GM23338 (cell line): ENCODE measurements at regions not wholly inside any gene's neighbourhood (a gene's known extent, or its start where the extent isn't known, plus 50 kb on each side); places are given as distances from the start of the nearest gene placed in this dataset.

Experiments used
- EZH2 ChIP-seq: fragments of 200-600 bp; sonication (generic); IDR thresholded peaks from one replicate; pipeline ENCODE4 v1.8.0; 2017; ENCODE audit warnings: antibody characterized with exemption, mild to moderate bottlenecking, low read depth; ENCODE audit not compliant: unreplicated experiment
- JUNB ChIP-seq: IDR thresholded peaks from one replicate; pipeline ENCODE4 v1.6.1; 2016; ENCODE audit warnings: antibody characterized with exemption; ENCODE audit not compliant: unreplicated experiment
- NANOG ChIP-seq: IDR thresholded peaks from 2 replicates; pipeline ENCODE4 v1.6.1; 2016; ENCODE audit warnings: antibody characterized with exemption, borderline replicate concordance
- POLR2AphosphoS5 ChIP-seq: IDR thresholded peaks from 2 replicates; pipeline ENCODE4 v1.6.1; 2016; ENCODE audit warnings: antibody characterized with exemption, low read depth
- STAT1 ChIP-seq: IDR thresholded peaks from one replicate; pipeline ENCODE4 v1.6.1; 2016; ENCODE audit warnings: antibody characterized with exemption; ENCODE audit not compliant: unreplicated experiment
- TF ChIP-seq, protein P1 (sequence below), 2 experiments: fragments of 200-600 bp in 1 of 2; sonication (generic) in 1 of 2; conservative IDR thresholded peaks; 2 replicates each; pipeline versions ENCODE4 v1.5.1 to v1.6.1; 2016 to 2017; ENCODE audit warnings: antibody characterized with exemption in 2 of 2, low read depth in 2 of 2, mild to moderate bottlenecking in 2 of 2, moderate library complexity in 1 of 2
- TF ChIP-seq, protein P2 (sequence below): IDR thresholded peaks from one replicate; pipeline ENCODE4 v1.6.1; 2018; ENCODE audit warnings: antibody characterized with exemption; ENCODE audit not compliant: unreplicated experiment
- TF ChIP-seq, protein P3 (sequence below): fragments of 250-450 bp; sonication (Bioruptor Pico); IDR thresholded peaks from 2 replicates; pipeline ENCODE4 v1.5.0; 2020; ENCODE audit warnings: mild to moderate bottlenecking, moderate library complexity

DNA sequence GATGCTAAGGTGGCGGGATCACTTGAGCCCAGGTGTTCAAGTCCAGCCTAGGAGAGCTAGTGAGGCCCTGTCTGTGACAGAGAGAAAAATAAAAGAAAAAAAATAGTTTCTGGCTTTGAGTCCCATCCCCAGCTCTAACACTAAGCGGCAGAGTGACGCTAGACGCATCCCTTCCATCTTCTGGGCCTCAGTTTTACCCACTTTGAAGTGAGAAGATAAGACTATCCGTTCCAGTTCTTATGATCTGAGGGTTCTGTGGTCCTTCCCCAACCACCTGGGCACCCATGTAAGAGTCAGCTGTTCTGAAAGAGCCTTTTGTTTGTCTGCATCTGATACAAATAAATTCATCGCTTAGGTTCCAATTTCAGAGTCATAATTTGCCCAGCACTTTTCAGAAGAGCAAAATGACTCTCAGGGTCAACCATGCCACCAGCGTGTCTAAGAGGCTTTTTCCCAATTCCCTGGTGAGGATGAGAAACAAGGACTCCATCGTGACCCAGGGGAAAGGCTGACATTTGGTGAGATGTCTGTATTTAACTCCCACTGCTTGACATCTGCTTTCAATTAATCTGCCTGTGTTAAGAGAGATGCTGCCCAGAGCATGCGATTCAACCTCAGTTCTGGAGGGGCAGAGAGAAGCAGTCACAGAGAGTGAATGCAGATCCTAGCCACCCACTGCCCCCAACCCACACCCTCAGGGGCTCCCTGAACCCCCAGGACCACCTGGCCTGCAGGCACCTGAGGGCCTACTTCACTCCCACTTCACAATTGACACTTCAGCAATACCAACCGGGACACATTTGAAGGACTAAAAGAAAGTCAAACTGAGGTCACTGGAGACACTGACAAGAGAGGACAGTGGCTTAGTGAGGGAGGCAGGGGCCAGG, 131.6 kb upstream of the TOP1 start:
- TF ChIP-seq, protein P1, sequence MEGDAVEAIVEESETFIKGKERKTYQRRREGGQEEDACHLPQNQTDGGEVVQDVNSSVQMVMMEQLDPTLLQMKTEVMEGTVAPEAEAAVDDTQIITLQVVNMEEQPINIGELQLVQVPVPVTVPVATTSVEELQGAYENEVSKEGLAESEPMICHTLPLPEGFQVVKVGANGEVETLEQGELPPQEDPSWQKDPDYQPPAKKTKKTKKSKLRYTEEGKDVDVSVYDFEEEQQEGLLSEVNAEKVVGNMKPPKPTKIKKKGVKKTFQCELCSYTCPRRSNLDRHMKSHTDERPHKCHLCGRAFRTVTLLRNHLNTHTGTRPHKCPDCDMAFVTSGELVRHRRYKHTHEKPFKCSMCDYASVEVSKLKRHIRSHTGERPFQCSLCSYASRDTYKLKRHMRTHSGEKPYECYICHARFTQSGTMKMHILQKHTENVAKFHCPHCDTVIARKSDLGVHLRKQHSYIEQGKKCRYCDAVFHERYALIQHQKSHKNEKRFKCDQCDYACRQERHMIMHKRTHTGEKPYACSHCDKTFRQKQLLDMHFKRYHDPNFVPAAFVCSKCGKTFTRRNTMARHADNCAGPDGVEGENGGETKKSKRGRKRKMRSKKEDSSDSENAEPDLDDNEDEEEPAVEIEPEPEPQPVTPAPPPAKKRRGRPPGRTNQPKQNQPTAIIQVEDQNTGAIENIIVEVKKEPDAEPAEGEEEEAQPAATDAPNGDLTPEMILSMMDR (conservative IDR thresholded peaks at IDR 0.05; ENCODE audit: low read depth in 2 of 2), result no peak
- TF ChIP-seq EZH2, result no peak
- no peak for TF ChIP-seq NANOG
- TF ChIP-seq, protein P2, sequence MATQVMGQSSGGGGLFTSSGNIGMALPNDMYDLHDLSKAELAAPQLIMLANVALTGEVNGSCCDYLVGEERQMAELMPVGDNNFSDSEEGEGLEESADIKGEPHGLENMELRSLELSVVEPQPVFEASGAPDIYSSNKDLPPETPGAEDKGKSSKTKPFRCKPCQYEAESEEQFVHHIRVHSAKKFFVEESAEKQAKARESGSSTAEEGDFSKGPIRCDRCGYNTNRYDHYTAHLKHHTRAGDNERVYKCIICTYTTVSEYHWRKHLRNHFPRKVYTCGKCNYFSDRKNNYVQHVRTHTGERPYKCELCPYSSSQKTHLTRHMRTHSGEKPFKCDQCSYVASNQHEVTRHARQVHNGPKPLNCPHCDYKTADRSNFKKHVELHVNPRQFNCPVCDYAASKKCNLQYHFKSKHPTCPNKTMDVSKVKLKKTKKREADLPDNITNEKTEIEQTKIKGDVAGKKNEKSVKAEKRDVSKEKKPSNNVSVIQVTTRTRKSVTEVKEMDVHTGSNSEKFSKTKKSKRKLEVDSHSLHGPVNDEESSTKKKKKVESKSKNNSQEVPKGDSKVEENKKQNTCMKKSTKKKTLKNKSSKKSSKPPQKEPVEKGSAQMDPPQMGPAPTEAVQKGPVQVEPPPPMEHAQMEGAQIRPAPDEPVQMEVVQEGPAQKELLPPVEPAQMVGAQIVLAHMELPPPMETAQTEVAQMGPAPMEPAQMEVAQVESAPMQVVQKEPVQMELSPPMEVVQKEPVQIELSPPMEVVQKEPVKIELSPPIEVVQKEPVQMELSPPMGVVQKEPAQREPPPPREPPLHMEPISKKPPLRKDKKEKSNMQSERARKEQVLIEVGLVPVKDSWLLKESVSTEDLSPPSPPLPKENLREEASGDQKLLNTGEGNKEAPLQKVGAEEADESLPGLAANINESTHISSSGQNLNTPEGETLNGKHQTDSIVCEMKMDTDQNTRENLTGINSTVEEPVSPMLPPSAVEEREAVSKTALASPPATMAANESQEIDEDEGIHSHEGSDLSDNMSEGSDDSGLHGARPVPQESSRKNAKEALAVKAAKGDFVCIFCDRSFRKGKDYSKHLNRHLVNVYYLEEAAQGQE, result no peak
- no peak for TF ChIP-seq JUNB
- no peak for TF ChIP-seq POLR2AphosphoS5
- no peak for TF ChIP-seq STAT1
- TF ChIP-seq, protein P3, sequence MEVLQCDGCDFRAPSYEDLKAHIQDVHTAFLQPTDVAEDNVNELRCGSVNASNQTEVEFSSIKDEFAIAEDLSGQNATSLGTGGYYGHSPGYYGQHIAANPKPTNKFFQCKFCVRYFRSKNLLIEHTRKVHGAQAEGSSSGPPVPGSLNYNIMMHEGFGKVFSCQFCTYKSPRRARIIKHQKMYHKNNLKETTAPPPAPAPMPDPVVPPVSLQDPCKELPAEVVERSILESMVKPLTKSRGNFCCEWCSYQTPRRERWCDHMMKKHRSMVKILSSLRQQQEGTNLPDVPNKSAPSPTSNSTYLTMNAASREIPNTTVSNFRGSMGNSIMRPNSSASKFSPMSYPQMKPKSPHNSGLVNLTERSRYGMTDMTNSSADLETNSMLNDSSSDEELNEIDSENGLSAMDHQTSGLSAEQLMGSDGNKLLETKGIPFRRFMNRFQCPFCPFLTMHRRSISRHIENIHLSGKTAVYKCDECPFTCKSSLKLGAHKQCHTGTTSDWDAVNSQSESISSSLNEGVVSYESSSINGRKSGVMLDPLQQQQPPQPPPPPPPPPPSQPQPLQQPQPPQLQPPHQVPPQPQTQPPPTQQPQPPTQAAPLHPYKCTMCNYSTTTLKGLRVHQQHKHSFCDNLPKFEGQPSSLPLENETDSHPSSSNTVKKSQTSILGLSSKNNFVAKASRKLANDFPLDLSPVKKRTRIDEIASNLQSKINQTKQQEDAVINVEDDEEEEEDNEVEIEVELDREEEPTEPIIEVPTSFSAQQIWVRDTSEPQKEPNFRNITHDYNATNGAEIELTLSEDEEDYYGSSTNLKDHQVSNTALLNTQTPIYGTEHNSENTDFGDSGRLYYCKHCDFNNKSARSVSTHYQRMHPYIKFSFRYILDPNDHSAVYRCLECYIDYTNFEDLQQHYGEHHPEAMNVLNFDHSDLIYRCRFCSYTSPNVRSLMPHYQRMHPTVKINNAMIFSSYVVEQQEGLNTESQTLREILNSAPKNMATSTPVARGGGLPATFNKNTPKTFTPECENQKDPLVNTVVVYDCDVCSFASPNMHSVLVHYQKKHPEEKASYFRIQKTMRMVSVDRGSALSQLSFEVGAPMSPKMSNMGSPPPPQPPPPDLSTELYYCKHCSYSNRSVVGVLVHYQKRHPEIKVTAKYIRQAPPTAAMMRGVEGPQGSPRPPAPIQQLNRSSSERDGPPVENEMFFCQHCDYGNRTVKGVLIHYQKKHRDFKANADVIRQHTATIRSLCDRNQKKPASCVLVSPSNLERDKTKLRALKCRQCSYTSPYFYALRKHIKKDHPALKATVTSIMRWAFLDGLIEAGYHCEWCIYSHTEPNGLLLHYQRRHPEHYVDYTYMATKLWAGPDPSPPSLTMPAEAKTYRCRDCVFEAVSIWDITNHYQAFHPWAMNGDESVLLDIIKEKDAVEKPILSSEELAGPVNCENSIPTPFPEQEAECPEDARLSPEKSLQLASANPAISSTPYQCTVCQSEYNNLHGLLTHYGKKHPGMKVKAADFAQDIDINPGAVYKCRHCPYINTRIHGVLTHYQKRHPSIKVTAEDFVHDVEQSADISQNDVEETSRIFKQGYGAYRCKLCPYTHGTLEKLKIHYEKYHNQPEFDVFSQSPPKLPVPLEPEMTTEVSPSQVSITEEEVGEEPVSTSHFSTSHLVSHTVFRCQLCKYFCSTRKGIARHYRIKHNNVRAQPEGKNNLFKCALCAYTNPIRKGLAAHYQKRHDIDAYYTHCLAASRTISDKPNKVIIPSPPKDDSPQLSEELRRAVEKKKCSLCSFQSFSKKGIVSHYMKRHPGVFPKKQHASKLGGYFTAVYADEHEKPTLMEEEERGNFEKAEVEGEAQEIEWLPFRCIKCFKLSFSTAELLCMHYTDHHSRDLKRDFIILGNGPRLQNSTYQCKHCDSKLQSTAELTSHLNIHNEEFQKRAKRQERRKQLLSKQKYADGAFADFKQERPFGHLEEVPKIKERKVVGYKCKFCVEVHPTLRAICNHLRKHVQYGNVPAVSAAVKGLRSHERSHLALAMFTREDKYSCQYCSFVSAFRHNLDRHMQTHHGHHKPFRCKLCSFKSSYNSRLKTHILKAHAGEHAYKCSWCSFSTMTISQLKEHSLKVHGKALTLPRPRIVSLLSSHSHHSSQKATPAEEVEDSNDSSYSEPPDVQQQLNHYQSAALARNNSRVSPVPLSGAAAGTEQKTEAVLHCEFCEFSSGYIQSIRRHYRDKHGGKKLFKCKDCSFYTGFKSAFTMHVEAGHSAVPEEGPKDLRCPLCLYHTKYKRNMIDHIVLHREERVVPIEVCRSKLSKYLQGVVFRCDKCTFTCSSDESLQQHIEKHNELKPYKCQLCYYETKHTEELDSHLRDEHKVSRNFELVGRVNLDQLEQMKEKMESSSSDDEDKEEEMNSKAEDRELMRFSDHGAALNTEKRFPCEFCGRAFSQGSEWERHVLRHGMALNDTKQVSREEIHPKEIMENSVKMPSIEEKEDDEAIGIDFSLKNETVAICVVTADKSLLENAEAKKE (CRISPR knock-in tag), result no peak
